CD1c-positive myeloid dendritic cell (primary cell): ENCODE measurements at regions not wholly inside any gene's neighbourhood (a gene's known extent, or its start where the extent isn't known, plus 50 kb on each side); places are given as distances from the start of the nearest gene placed in this dataset.
A peak's percentile ranks its signal among the peaks of the same experiment; 100 is the strongest.
"Not testable (repeated sequence)": the region's sequence is repeated elsewhere in the genome, so short reads cannot be mapped to it uniquely, and the experiment has no call there.

Experiments used
- DNase-seq: peaks from one replicate; pipeline ENCODE4 v3.0.0-alpha.2; 2016; ENCODE audit errors: extremely low spot score

GRCh38 chr2:9708683-9709538, 78.1 kb upstream of the YWHAQ start:
- DNase-seq: peak; percentile 61

- no peak for DNase-seq
Measured at GRCh38 chr2:9709539-9710285, 78.9 kb upstream of the YWHAQ start.

GRCh38 chr2:9710311-9710710, 79.5 kb upstream of the YWHAQ start:
- no peak for DNase-seq

DNA sequence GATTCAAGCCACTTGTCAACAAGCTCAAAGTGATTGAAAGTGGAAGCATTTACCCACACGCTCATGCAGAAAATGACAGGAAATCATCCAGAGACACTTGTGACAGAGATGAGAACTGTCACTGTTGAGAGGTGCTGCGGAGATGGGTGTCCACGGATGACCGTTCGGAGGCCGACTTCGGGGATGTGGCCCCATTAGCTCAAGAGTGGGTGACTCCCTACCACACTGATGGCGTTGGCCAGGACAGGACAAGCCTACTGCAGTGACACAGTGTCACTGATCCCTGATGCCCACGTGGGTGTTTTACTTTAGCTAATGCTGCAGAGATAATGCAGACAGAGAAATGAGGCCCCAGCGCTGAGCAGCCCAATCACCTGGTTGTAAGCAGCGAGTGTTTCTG, 81.5 kb upstream of the YWHAQ start:
- no peak for DNase-seq

GRCh38 chr2:9714630-9715214, 83.9 kb upstream of the YWHAQ start:
- no peak for DNase-seq

- no peak for DNase-seq
Measured at GRCh38 chr2:9715238-9715637, 84.4 kb upstream of the YWHAQ start.

DNA sequence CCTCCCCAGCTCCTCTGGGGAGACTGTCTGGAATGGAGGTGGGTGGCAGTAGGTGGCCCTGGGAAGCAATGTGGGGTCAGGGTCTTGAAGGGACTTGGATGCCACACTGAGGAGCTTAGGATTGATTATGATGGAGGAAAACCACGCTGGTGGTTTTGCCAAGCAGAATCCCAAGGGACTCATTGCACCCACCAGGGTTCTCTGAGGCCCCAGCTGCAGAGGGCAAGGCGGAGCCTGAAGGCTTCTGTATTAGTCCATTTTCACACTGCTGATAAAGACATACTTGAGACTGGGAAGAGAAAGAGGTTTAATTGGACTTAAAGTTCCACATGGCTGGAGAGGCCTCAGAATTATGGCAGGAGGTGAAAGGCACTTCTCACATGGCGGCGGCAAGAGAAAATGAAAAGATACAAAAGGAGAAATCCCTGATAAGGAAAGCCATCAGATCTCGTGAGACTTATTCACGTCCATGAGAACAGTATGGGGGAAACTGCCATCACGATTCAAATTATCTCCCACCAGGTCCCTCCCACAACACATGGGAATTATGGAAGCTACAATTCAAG, 87.2 kb upstream of the YWHAQ start:
- no peak for DNase-seq

GRCh38 chr2:9720352-9721093, 89.7 kb upstream of the YWHAQ start:
- no peak for DNase-seq

DNA sequence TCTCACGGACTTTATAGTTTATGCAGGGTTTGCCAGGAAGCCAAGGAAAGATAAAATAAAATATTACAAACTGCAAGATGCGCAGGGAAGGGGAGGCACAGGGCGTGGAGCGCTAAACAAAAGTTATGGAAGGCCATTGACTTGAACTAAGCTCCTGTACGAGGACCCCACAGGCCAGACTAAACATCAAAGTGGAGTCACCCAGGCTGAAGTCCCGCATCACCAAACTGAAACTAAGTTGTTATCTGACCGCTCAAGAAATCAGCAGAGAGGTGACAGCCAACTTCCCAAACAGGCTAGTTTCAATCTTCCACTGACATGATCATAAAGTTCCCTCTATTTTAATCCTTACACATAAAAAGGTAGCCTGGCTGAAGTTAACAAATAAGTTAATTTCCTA, 90.5 kb upstream of the YWHAQ start:
- no peak for DNase-seq

- DNase-seq: no peak
Measured at GRCh38 chr2:9722451-9722850, 91.7 kb upstream of the YWHAQ start.

DNA sequence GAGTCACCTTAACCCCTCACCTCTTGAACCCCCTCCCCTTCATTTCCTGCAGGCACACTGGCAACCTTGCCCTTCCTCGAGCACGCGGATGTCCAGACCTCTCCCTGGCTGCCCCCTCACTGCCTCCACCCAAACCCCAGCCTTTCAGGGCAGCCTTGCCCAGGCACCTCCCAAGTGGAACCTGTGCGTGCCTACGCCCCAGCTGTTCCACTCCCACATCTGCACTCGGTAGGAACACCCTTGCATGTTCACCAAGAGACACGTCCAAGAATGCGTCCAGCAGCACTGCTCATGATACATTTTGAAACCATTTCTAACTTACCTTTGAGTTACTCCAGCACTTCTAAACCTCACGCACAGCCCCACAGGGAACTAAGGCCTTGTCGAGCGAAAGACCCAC, 93.8 kb upstream of the YWHAQ start:
- DNase-seq: no peak

GRCh38 chr2:9725106-9725505, 94.3 kb upstream of the YWHAQ start:
- DNase-seq: no peak

DNA sequence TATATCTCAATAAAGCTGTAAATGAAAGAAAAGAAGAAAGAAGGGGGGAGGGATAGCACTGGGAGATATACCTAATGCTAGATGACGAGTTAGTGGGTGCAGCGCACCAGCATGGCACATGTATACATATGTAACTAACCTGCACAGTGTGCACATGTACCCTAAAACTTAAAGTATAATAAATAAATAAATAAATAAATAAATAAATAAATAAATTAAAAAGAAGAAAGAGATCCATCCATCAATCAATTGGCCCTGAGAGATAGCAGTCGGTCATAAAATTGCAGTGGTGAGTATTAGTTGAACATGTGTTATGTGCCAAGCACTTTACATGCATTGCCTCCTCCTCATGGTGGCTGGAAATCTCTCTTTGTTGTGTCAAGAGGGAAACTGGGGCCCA, 95.2 kb upstream of the YWHAQ start:
- DNase-seq: not testable (repeated sequence)

GRCh38 chr2:9730523-9730922, 99.7 kb upstream of the YWHAQ start:
- DNase-seq: not testable (repeated sequence)

DNA sequence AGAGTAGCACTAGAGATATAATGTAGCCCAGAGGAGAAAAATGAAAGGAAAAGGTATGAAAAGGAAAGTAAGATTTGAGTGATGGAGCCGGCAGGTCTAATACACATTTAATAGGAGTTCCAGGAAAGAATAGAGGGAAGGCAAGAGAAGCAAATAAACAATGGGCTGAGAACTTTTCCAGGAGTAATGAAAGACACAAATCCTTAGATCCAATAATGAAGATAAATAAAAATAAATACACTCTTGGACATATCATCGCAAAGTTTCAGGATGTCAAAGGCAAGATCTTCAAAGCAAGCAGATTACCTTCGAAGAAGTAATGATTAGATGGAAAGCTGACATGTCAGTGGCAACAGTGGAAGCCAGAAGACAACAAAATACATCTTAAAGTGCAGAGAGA, 102.0 kb upstream of the YWHAQ start:
- no peak for DNase-seq

DNA sequence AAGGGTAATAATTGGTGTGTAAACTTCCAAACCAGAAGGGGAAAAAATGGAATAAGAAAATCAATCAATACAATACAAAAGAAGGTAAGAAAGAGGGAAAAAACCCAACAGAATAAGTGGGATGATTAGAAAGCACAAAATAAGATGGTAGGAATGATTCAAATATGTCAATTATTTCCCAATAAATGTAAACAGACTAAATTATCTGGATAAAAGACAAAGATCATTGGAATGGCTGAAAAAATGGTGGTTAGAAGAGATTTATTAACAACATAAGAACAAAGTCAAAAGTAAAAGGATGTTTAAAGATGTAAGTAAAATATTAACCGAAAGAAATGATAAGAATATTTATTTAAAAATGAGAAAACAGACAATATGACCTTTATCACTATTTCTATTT, 103.5 kb upstream of the YWHAQ start:
- DNase-seq: no peak

DNA sequence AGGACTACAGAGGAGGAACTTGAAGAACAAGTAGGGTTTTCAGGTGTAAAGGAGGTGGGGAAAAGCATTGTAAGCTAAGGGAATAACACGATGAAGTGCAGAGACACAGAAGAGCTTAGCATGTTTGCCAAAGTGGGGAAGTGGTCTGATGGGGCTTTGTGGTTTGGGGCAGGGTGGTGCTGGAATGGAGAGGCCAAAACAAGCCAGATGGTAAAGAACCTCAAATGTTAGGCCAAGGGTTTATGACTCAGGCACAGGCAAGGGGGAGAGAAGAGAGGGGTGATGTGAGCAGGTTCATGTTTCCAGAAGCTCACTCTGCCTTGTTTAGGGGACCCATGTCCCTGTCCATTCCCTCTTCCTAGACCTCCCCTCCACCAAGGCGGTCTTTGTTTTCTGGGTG, 104.5 kb upstream of the YWHAQ start:
- no peak for DNase-seq

- no peak for DNase-seq
Measured at GRCh38 chr2:9736021-9736420, 105.2 kb upstream of the YWHAQ start.

DNA sequence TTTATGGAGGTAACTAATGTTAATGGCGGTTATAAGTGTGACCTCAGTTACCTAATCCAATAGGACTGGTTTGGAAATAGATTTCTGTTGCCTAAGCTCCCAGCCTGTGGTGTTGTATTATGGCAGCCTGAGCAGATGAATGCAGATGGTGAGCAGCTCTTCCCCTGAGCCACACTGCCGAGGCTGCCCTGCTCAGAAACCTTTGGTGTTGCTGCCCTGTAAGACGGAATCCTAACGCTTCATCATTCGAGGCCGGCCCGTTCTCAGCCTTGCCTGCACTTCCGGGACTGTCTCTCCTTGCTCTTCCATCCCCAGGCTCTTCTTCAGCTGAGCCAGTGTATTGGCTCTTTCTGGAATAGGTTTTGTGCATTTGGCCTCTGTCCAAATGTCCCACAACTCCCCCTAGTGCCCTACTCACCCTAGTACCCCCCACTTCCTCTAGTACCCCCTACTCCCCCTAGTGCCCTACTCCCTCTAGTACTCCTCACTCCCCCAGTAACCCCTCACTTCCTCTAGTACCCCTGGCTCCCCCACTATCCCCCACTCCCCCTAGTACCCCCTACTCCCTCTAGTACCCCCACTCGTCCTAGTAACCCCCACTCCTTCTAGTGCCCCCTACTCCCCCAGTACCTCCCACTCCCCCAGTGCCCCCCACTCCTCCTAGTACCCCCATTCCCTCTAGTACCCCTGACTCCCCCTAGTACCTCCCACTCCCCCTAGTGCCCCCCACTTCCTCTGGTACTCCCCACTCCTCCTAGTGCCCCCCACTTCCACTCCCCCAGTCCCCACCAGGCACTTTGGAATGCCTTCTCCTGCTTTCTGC, 106.0 kb upstream of the TAF1B start:
- no peak for DNase-seq

- no peak for DNase-seq
Measured at GRCh38 chr2:9738062-9738461, 105.2 kb upstream of the TAF1B start.
